Osteocyte (in vitro differentiated cells): ENCODE measurements at regions not wholly inside any gene's neighbourhood (a gene's known extent, or its start where the extent isn't known, plus 50 kb on each side); places are given as distances from the start of the nearest gene placed in this dataset.

Source experiments
- DNase-seq: peaks from one replicate; pipeline ENCODE4 v3.0.0; 2021; ENCODE audit warnings: mixed read lengths; ENCODE audit not compliant: unreplicated experiment; ENCODE audit errors: extremely low spot score
- H3K27ac Mint-ChIP-seq: one replicate; pipeline ENCODE4 v1.8.0; 2021; ENCODE audit warnings: mild to moderate bottlenecking, mixed read lengths; ENCODE audit not compliant: unreplicated experiment
- H3K27me3 Mint-ChIP-seq: one replicate; pipeline ENCODE4 v1.8.0; 2021; ENCODE audit warnings: mixed read lengths; ENCODE audit not compliant: unreplicated experiment
- H3K36me3 Mint-ChIP-seq: one replicate; pipeline ENCODE4 v1.8.0; 2021; ENCODE audit warnings: mixed read lengths; ENCODE audit not compliant: unreplicated experiment
- H3K4me1 Mint-ChIP-seq: one replicate; pipeline ENCODE4 v1.8.0; 2021; ENCODE audit warnings: mixed read lengths; ENCODE audit not compliant: unreplicated experiment
- H3K4me3 Mint-ChIP-seq: one replicate; pipeline ENCODE4 v1.8.0; 2021; ENCODE audit warnings: mild to moderate bottlenecking, moderate library complexity, mixed read lengths; ENCODE audit not compliant: unreplicated experiment
- H3K9me3 Mint-ChIP-seq: one replicate; pipeline ENCODE4 v1.8.0; 2021; ENCODE audit warnings: mixed read lengths; ENCODE audit not compliant: unreplicated experiment
- CTCF ChIP-seq: fragments of 200-600 bp; sonication (generic); IDR thresholded peaks from 2 replicates; pipeline ENCODE4 v1.5.0; 2021; ENCODE audit warnings: antibody characterized with exemption, mild to moderate bottlenecking, moderate library complexity

- Mint-ChIP-seq H3K4me1 (no peaks in the 10 kb centered on the region), H3K9me3 (no peaks in the 10 kb centered on the region), H3K4me3 (no peak overlapping the region), H3K27ac (no peak overlapping the region), H3K27me3 (no peaks in the 10 kb centered on the region), H3K36me3 (no peaks in the 10 kb centered on the region)
- no peak for DNase-seq
- no peak for TF ChIP-seq CTCF
These were observed 342.3 kb upstream of the EPHA4 start for GRCh38 chr2:221914334-221914880.

GRCh38 chr2:221911890-221912289, 339.8 kb upstream of the EPHA4 start:
- no peak for TF ChIP-seq CTCF
- Mint-ChIP-seq H3K9me3 (no peaks in the 10 kb centered on the region), H3K36me3 (no peaks in the 10 kb centered on the region), H3K27me3 (no peaks in the 10 kb centered on the region), H3K4me1 (no peaks in the 10 kb centered on the region), H3K27ac (no peak overlapping the region), H3K4me3 (no peak overlapping the region)
- DNase-seq, result no peak

GRCh38 chr2:221911321-221911720, 339.2 kb upstream of the EPHA4 start:
- Mint-ChIP-seq H3K4me1 (no peaks in the 10 kb centered on the region), H3K9me3 (no peaks in the 10 kb centered on the region)
- DNase-seq, result no peak

GRCh38 chr2:221908518-221908917, 336.4 kb upstream of the EPHA4 start:
- H3K27ac Mint-ChIP-seq, result no peak overlapping the region
- no peak overlapping the region for H3K4me3 Mint-ChIP-seq
- no peaks in the 10 kb centered on the region for H3K9me3 Mint-ChIP-seq
- no peaks in the 10 kb centered on the region for H3K27me3 Mint-ChIP-seq
- DNase-seq, result no peak
- H3K4me1 Mint-ChIP-seq, result no peaks in the 10 kb centered on the region
- H3K36me3 Mint-ChIP-seq, result no peaks in the 10 kb centered on the region
- no peak for TF ChIP-seq CTCF

More at GRCh38 chr2:221911321-221911720, 339.2 kb upstream of the EPHA4 start:
- TF ChIP-seq CTCF, result no peak
- Mint-ChIP-seq H3K36me3 (no peaks in the 10 kb centered on the region), H3K27me3 (no peaks in the 10 kb centered on the region), H3K27ac (no peak overlapping the region), H3K4me3 (no peak overlapping the region)

GRCh38 chr2:221897718-221898117, 325.6 kb upstream of the EPHA4 start:
- no peak for DNase-seq
- TF ChIP-seq CTCF, result no peak
- H3K27me3 Mint-ChIP-seq, result no peaks in the 10 kb centered on the region
- H3K27ac Mint-ChIP-seq, result no peak overlapping the region
- H3K9me3 Mint-ChIP-seq, result peaks cover 10% of the 10 kb centered on the region
- no peak overlapping the region for H3K4me3 Mint-ChIP-seq
- no peaks in the 10 kb centered on the region for H3K4me1 Mint-ChIP-seq
- no peaks in the 10 kb centered on the region for H3K36me3 Mint-ChIP-seq
